Left ventricle myocardium inferior (tissue), 1 donor: ENCODE measurements at regions not wholly inside any gene's neighbourhood (a gene's known extent, or its start where the extent isn't known, plus 50 kb on each side); places are given as distances from the start of the nearest gene placed in this dataset.
"Not testable (repeated sequence)": the region's sequence is repeated elsewhere in the genome, so short reads cannot be mapped to it uniquely, and the experiment has no call there.

Experiments
- DNase-seq: peaks from one replicate; pipeline ENCODE4 v3.0.0-alpha.2; 2020
- H3K27ac ChIP-seq: fragments of 200-600 bp; replicated peaks from 2 replicates; pipeline ENCODE4 v1.8.0; 2021
- H3K27me3 ChIP-seq: fragments of 200-600 bp; 2 replicates; pipeline ENCODE4 v1.8.0; 2021; ENCODE audit warnings: low read depth
- H3K36me3 ChIP-seq: fragments of 200-600 bp; 2 replicates; pipeline ENCODE4 v1.8.0; 2021
- H3K4me1 ChIP-seq: fragments of 200-600 bp; 2 replicates; pipeline ENCODE4 v1.8.0; 2021
- H3K4me3 ChIP-seq: fragments of 200-600 bp; 2 replicates; pipeline ENCODE4 v1.8.0; 2021; ENCODE audit warnings: mild to moderate bottlenecking, moderate library complexity
- H3K9me3 ChIP-seq: fragments of 200-600 bp; replicated peaks from 2 replicates; pipeline ENCODE4 v1.8.0; 2021
- CTCF ChIP-seq: fragments of 200-600 bp; IDR thresholded peaks from 2 replicates; pipeline ENCODE4 v1.8.0; 2021; ENCODE audit warnings: antibody characterized with exemption, mild to moderate bottlenecking, borderline replicate concordance
- intact Hi-C: fragments of 100-400 bp; cut with micrococcal nuclease; formaldehyde crosslinking; loops from one replicate; pipeline ENCODE4 v1.11.0; 2022
- donor health status: DM: no; HTN: yes; CAD: no; lungs with severe emphysema.

- intact Hi-C loops: no loop called here
- Histone ChIP-seq H3K9me3 (peaks cover 28% of the 10 kb centered on the region), H3K27ac (no peak overlapping the region), H3K4me3 (no peak overlapping the region), H3K27me3 (no peaks in the 10 kb centered on the region), H3K36me3 (no peaks in the 10 kb centered on the region), H3K4me1 (no peaks in the 10 kb centered on the region)
- no peak for TF ChIP-seq CTCF
- DNase-seq: no peak
Observed at GRCh38 chr6:145155411-145155810, 579.9 kb downstream of the EPM2A start.

- Histone ChIP-seq H3K9me3 (peaks cover 31% of the 10 kb centered on the region), H3K36me3 (no peaks in the 10 kb centered on the region), H3K27ac (no peak overlapping the region), H3K4me1 (no peaks in the 10 kb centered on the region), H3K27me3 (no peaks in the 10 kb centered on the region), H3K4me3 (no peak overlapping the region)
- no peak for DNase-seq
- intact Hi-C loops: no loop called here
- TF ChIP-seq CTCF: no peak
Observed at GRCh38 chr6:145155873-145156782, 579.2 kb downstream of the EPM2A start.

GRCh38 chr6:145158636-145159035 is 576.7 kb downstream of the EPM2A start:
- intact Hi-C loops, H3K4me3 ChIP-seq, H3K27me3 ChIP-seq, H3K36me3 ChIP-seq, H3K27ac ChIP-seq, DNase-seq, H3K4me1 ChIP-seq: not testable (repeated sequence)
- H3K9me3 ChIP-seq: peaks cover 31% of the 10 kb centered on the region

- H3K4me3 ChIP-seq: no peak overlapping the region
- H3K27me3 ChIP-seq: no peaks in the 10 kb centered on the region
- H3K36me3 ChIP-seq: no peaks in the 10 kb centered on the region
- H3K4me1 ChIP-seq: no peaks in the 10 kb centered on the region
- DNase-seq: no peak
- no peak for TF ChIP-seq CTCF
- no peak overlapping the region for H3K27ac ChIP-seq
- H3K9me3 ChIP-seq: peaks cover 31% of the 10 kb centered on the region
- intact Hi-C loops: no loop called here
Observed at GRCh38 chr6:145159921-145160320, 575.4 kb downstream of the EPM2A start.

GRCh38 chr6:145161501-145161900 is 573.8 kb downstream of the EPM2A start:
- Histone ChIP-seq H3K9me3 (peaks cover 31% of the 10 kb centered on the region), H3K27ac (no peak overlapping the region), H3K4me1 (no peaks in the 10 kb centered on the region), H3K4me3 (no peak overlapping the region), H3K36me3 (no peaks in the 10 kb centered on the region), H3K27me3 (no peaks in the 10 kb centered on the region)
- no peak for DNase-seq
- intact Hi-C loops: no loop called here
- no peak for TF ChIP-seq CTCF

GRCh38 chr6:145169726-145170224 is 565.5 kb downstream of the EPM2A start:
- Histone ChIP-seq H3K9me3 (peaks cover 4% of the 10 kb centered on the region), H3K27ac (no peak overlapping the region), H3K36me3 (no peaks in the 10 kb centered on the region), H3K27me3 (no peaks in the 10 kb centered on the region), H3K4me1 (peaks cover 6% of the 10 kb centered on the region), H3K4me3 (no peak overlapping the region)
- TF ChIP-seq CTCF: no peak
- DNase-seq: no peak
- intact Hi-C loops: no loop called here
